ENCODE measurements at regions not wholly inside any gene's neighbourhood (a gene's known extent, or its start where the extent isn't known, plus 50 kb on each side); places are given as distances from the start of the nearest gene placed in this dataset.

- TF ChIP-seq FOXM1 (IDR thresholded peaks at IDR 0.05; ENCODE audit: borderline replicate concordance, low read depth) = no peak
- no peak for TF ChIP-seq EP300 (IDR thresholded peaks at IDR 0.05; ENCODE audit: borderline replicate concordance)
- no peak for TF ChIP-seq EGR1 (IDR thresholded peaks at IDR 0.05)
- no peak for TF ChIP-seq RAD21 (IDR thresholded peaks at IDR 0.05; ENCODE audit: low read depth)
- TF ChIP-seq NFIC (IDR thresholded peaks at IDR 0.05) = no peak
- no peak for TF ChIP-seq YY1 (IDR thresholded peaks at IDR 0.05; ENCODE audit: low read depth)
- no peak for TF ChIP-seq CREB1 (IDR thresholded peaks at IDR 0.05; ENCODE audit: low read depth)
Observed at GRCh38 chr11:81331611-81332235, 1401.9 kb downstream of the FAM181B start.

DNA sequence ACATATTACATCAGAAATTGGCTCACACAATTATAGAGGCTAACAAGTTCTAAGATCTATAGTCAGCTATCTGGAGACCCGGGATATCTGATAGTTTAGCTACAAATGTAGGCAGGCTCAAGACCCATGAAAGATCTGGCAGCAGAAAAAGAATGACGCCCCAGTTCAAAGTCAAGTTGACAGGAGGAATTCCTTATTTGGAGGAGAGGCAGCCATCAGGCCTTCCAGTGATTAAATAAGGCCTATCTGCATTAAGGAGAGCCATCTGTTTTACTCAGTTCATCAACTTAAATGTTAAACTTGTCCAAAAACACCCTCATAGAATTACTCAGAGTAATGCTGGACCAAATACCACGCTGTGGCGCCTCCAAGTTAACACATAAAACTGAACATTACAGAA is 1402.6 kb downstream of the FAM181B start:
- TF ChIP-seq USF1 (IDR thresholded peaks at IDR 0.05) (no peak), TEAD4 (IDR thresholded peaks at IDR 0.05) (no peak), ZBTB7A (IDR thresholded peaks at IDR 0.05; ENCODE audit: low read depth) (no peak), NFIC (IDR thresholded peaks at IDR 0.05) (no peak), CREB1 (IDR thresholded peaks at IDR 0.05; ENCODE audit: low read depth) (no peak), FOXM1 (IDR thresholded peaks at IDR 0.05; ENCODE audit: borderline replicate concordance, low read depth) (no peak), TCF12 (IDR thresholded peaks at IDR 0.05; ENCODE audit: low read depth) (no peak), EP300 (IDR thresholded peaks at IDR 0.05; ENCODE audit: borderline replicate concordance) (no peak), YY1 (IDR thresholded peaks at IDR 0.05; ENCODE audit: low read depth) (no peak), EGR1 (IDR thresholded peaks at IDR 0.05) (no peak), RAD21 (IDR thresholded peaks at IDR 0.05; ENCODE audit: low read depth) (no peak), TAF1 (IDR thresholded peaks at IDR 0.05; ENCODE audit: low read depth) (no peak), CEBPB (IDR thresholded peaks at IDR 0.05) (no peak)
- TF ChIP-seq, protein P1, sequence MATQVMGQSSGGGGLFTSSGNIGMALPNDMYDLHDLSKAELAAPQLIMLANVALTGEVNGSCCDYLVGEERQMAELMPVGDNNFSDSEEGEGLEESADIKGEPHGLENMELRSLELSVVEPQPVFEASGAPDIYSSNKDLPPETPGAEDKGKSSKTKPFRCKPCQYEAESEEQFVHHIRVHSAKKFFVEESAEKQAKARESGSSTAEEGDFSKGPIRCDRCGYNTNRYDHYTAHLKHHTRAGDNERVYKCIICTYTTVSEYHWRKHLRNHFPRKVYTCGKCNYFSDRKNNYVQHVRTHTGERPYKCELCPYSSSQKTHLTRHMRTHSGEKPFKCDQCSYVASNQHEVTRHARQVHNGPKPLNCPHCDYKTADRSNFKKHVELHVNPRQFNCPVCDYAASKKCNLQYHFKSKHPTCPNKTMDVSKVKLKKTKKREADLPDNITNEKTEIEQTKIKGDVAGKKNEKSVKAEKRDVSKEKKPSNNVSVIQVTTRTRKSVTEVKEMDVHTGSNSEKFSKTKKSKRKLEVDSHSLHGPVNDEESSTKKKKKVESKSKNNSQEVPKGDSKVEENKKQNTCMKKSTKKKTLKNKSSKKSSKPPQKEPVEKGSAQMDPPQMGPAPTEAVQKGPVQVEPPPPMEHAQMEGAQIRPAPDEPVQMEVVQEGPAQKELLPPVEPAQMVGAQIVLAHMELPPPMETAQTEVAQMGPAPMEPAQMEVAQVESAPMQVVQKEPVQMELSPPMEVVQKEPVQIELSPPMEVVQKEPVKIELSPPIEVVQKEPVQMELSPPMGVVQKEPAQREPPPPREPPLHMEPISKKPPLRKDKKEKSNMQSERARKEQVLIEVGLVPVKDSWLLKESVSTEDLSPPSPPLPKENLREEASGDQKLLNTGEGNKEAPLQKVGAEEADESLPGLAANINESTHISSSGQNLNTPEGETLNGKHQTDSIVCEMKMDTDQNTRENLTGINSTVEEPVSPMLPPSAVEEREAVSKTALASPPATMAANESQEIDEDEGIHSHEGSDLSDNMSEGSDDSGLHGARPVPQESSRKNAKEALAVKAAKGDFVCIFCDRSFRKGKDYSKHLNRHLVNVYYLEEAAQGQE (IDR thresholded peaks at IDR 0.05; ENCODE audit: low read depth) = no peak
- TF ChIP-seq, protein P2, sequence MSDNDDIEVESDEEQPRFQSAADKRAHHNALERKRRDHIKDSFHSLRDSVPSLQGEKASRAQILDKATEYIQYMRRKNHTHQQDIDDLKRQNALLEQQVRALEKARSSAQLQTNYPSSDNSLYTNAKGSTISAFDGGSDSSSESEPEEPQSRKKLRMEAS (IDR thresholded peaks at IDR 0.05) = no peak

GRCh38 chr11:81303038-81303664 is 1430.5 kb downstream of the FAM181B start:
- TF ChIP-seq TEAD4 (IDR thresholded peaks at IDR 0.05) (no peak), EP300 (IDR thresholded peaks at IDR 0.05; ENCODE audit: borderline replicate concordance) (no peak), YY1 (IDR thresholded peaks at IDR 0.05; ENCODE audit: low read depth) (no peak), TCF12 (IDR thresholded peaks at IDR 0.05; ENCODE audit: low read depth) (no peak), ZBTB7A (IDR thresholded peaks at IDR 0.05; ENCODE audit: low read depth) (no peak), CREB1 (IDR thresholded peaks at IDR 0.05; ENCODE audit: low read depth) (no peak), RAD21 (IDR thresholded peaks at IDR 0.05; ENCODE audit: low read depth) (no peak), TAF1 (IDR thresholded peaks at IDR 0.05; ENCODE audit: low read depth) (no peak), CEBPB (IDR thresholded peaks at IDR 0.05) (no peak), NFIC (IDR thresholded peaks at IDR 0.05) (no peak), EGR1 (IDR thresholded peaks at IDR 0.05) (no peak), FOXM1 (IDR thresholded peaks at IDR 0.05; ENCODE audit: borderline replicate concordance, low read depth) (no peak), USF1 (IDR thresholded peaks at IDR 0.05) (no peak)
- TF ChIP-seq, protein P2 (IDR thresholded peaks at IDR 0.05) = no peak
- TF ChIP-seq, protein P1 (IDR thresholded peaks at IDR 0.05; ENCODE audit: low read depth) = no peak

- no peak for TF ChIP-seq YY1 (IDR thresholded peaks at IDR 0.05; ENCODE audit: low read depth)
- TF ChIP-seq TEAD4 (IDR thresholded peaks at IDR 0.05) = no peak
- TF ChIP-seq TAF1 (IDR thresholded peaks at IDR 0.05; ENCODE audit: low read depth) = no peak
- TF ChIP-seq CREB1 (IDR thresholded peaks at IDR 0.05; ENCODE audit: low read depth) = no peak
- no peak for TF ChIP-seq NFIC (IDR thresholded peaks at IDR 0.05)
- no peak for TF ChIP-seq FOXM1 (IDR thresholded peaks at IDR 0.05; ENCODE audit: borderline replicate concordance, low read depth)
- no peak for TF ChIP-seq CEBPB (IDR thresholded peaks at IDR 0.05)
- TF ChIP-seq ZBTB7A (IDR thresholded peaks at IDR 0.05; ENCODE audit: low read depth) = no peak
- no peak for TF ChIP-seq TCF12 (IDR thresholded peaks at IDR 0.05; ENCODE audit: low read depth)
- TF ChIP-seq, protein P1 (IDR thresholded peaks at IDR 0.05; ENCODE audit: low read depth) = no peak
- no peak for TF ChIP-seq RAD21 (IDR thresholded peaks at IDR 0.05; ENCODE audit: low read depth)
- no peak for TF ChIP-seq EP300 (IDR thresholded peaks at IDR 0.05; ENCODE audit: borderline replicate concordance)
- no peak for TF ChIP-seq USF1 (IDR thresholded peaks at IDR 0.05)
- TF ChIP-seq EGR1 (IDR thresholded peaks at IDR 0.05) = no peak
- TF ChIP-seq, protein P2 (IDR thresholded peaks at IDR 0.05) = no peak
Observed at GRCh38 chr11:81301166-81301830, 1432.4 kb downstream of the FAM181B start.

All from Ishikawa (cell line).